ENCODE measurements at regions not wholly inside any gene's neighbourhood (a gene's known extent, or its start where the extent isn't known, plus 50 kb on each side); places are given as distances from the start of the nearest gene placed in this dataset.

DNA sequence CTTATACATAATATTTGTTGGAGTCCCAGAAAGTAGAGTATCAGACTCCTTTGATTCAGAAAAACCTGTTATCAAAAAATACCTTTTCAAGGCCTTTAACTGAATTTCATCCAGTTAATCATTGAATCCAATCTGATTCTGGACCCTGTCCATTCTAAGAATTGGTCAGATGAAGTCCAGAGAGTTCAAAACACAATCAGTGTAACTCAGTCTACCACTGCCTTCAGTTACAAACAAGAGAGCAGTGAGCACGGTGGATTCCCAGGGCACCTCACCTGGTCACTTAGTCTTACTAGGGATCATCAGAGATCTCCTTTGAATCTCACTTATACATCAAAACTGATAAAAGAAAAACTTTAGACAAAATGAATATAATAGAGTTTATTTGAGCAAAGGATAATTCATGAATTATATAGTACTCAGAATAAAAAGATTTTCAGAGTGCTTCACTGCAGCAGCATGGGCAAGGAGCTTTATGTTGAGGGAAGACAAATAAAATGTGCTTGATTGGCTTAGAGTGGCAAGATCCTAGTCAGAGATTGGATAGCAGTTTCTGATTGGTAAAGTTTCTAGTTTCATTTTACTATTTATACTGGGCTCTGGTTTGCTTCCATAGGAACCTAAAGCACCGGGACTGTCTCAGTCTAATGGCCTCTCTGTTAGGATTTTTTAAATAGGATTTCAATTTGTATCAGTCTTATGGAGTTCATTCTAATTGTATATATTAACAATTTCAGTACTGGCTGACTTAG lies 474.9 kb upstream of the GOLIM4 start:
- H3K4me3 ChIP-seq (ENCODE audit: insufficient read depth, low read depth, low read length), result no peak overlapping the region
- H3K36me3 ChIP-seq (ENCODE audit: insufficient read depth, low read length), result no peaks in the 10 kb centered on the region
- no peak for FAIRE-seq
- no peak overlapping the region for H3K27ac ChIP-seq (ENCODE audit: low read depth, low read length)
- no peaks in the 10 kb centered on the region for H3K27me3 ChIP-seq (ENCODE audit: insufficient read depth, low read length)
- Mint-ChIP-seq H3K27me3 (ENCODE audit: low read depth, unreplicated experiment) (no peaks in the 10 kb centered on the region), H3K9me3 (ENCODE audit: unreplicated experiment) (no peaks in the 10 kb centered on the region), H3K36me3 (ENCODE audit: low read depth, unreplicated experiment) (no peaks in the 10 kb centered on the region), H3K27ac (ENCODE audit: unreplicated experiment) (no peak overlapping the region), H3K4me1 (ENCODE audit: low read depth, unreplicated experiment) (no peaks in the 10 kb centered on the region), H3K4me3 (ENCODE audit: unreplicated experiment) (no peak overlapping the region)
- H3K4me2 ChIP-seq (ENCODE audit: low read length), result no peak overlapping the region
- H3K4me1 ChIP-seq (ENCODE audit: insufficient read depth, low read length), result no peaks in the 10 kb centered on the region
- TF ChIP-seq, protein P1, sequence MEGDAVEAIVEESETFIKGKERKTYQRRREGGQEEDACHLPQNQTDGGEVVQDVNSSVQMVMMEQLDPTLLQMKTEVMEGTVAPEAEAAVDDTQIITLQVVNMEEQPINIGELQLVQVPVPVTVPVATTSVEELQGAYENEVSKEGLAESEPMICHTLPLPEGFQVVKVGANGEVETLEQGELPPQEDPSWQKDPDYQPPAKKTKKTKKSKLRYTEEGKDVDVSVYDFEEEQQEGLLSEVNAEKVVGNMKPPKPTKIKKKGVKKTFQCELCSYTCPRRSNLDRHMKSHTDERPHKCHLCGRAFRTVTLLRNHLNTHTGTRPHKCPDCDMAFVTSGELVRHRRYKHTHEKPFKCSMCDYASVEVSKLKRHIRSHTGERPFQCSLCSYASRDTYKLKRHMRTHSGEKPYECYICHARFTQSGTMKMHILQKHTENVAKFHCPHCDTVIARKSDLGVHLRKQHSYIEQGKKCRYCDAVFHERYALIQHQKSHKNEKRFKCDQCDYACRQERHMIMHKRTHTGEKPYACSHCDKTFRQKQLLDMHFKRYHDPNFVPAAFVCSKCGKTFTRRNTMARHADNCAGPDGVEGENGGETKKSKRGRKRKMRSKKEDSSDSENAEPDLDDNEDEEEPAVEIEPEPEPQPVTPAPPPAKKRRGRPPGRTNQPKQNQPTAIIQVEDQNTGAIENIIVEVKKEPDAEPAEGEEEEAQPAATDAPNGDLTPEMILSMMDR (IDR thresholded peaks at IDR 0.05; ENCODE audit: insufficient read depth, low read depth, low read length), result no peak
- TF ChIP-seq EZH2 (IDR thresholded peaks at IDR 0.05; ENCODE audit: insufficient read depth, low read length), result no peak
- no peaks in the 10 kb centered on the region for H3K9me3 ChIP-seq (ENCODE audit: insufficient read depth, low read depth, low read length)
- no peaks in the 10 kb centered on the region for H3K79me2 ChIP-seq (ENCODE audit: insufficient read depth, low read length)
- H2AFZ ChIP-seq (ENCODE audit: low read depth, low read length), result no peak overlapping the region
- H3K9ac ChIP-seq (ENCODE audit: low read length), result no peak overlapping the region
- DNase-seq (ENCODE audit: low read depth), result no peak
- H4K20me1 ChIP-seq (ENCODE audit: insufficient read depth, low read length), result no peaks in the 10 kb centered on the region

DNA sequence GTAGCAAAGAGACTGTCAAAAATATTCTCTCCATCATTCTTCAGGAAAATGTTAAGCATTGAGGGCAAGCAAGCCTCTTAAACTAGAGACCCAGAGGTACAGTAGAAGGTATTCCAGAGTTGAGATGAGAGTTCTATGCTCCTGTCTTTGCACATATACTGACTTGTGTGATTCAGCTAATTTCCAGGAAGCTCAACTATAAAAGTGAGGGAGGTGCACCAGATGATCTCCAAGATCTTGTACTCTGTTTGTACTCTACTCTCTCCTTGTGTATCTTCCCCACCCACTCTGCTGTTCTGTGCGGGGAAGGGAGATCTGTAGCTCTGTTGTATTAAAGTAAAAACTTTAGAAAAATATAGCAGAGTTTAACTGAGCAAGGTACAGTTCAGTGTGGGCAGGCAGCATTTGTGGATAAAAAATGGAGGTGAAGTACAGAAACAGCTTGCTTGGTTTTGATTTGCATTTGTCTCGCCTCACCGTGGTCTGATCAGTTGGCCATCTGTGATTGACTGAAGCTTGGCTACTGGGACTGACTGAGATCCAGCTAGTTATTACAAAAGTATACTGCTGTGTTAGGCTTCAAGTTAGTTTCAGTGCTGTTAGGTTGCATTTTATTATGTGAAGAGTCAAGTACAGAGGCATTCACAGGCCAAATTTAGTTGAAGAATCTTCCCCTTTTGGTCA lies 463.1 kb upstream of the GOLIM4 start:
- no peaks in the 10 kb centered on the region for H3K36me3 Mint-ChIP-seq (ENCODE audit: low read depth, unreplicated experiment)
- H3K9me3 ChIP-seq (ENCODE audit: insufficient read depth, low read depth, low read length), result no peaks in the 10 kb centered on the region
- H3K36me3 ChIP-seq (ENCODE audit: insufficient read depth, low read length), result no peaks in the 10 kb centered on the region
- no peaks in the 10 kb centered on the region for H3K4me1 Mint-ChIP-seq (ENCODE audit: low read depth, unreplicated experiment)
- no peak overlapping the region for H3K4me2 ChIP-seq (ENCODE audit: low read length)
- no peak overlapping the region for H2AFZ ChIP-seq (ENCODE audit: low read depth, low read length)
- H3K27ac Mint-ChIP-seq (ENCODE audit: unreplicated experiment), result no peak overlapping the region
- H3K27me3 Mint-ChIP-seq (ENCODE audit: low read depth, unreplicated experiment), result no peaks in the 10 kb centered on the region
- H3K79me2 ChIP-seq (ENCODE audit: insufficient read depth, low read length), result no peaks in the 10 kb centered on the region
- FAIRE-seq (no peak), DNase-seq (ENCODE audit: low read depth) (no peak)
- no peak overlapping the region for H3K4me3 ChIP-seq (ENCODE audit: insufficient read depth, low read depth, low read length)
- no peaks in the 10 kb centered on the region for H3K4me1 ChIP-seq (ENCODE audit: insufficient read depth, low read length)
- H3K9ac ChIP-seq (ENCODE audit: low read length), result no peak overlapping the region
- no peak overlapping the region for H3K27ac ChIP-seq (ENCODE audit: low read depth, low read length)
- H4K20me1 ChIP-seq (ENCODE audit: insufficient read depth, low read length), result no peaks in the 10 kb centered on the region
- no peaks in the 10 kb centered on the region for H3K27me3 ChIP-seq (ENCODE audit: insufficient read depth, low read length)
- no peaks in the 10 kb centered on the region for H3K9me3 Mint-ChIP-seq (ENCODE audit: unreplicated experiment)
- TF ChIP-seq, protein P1 (IDR thresholded peaks at IDR 0.05; ENCODE audit: insufficient read depth, low read depth, low read length), result no peak
- TF ChIP-seq EZH2 (IDR thresholded peaks at IDR 0.05; ENCODE audit: insufficient read depth, low read length), result no peak
- no peak overlapping the region for H3K4me3 Mint-ChIP-seq (ENCODE audit: unreplicated experiment)

DNA sequence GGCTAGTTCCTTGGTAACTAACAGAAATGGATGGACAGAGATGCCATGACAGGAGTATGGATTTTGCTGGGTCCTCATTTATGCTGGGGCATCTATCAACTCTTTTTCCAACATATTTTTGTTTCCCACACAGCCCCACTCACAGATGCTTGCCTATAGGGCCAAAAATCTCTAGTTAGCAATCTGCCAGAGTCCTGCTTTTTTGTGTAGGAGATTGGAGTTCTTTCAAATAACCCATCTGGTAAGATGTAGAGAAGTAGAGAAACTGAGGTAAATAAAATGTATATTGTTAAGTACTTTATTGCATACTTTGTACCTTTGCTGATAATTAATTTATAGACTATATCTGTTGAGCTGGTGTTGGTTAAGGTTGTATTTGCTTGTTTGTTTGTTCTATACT lies 456.5 kb upstream of the GOLIM4 start:
- FAIRE-seq (no peak), DNase-seq (ENCODE audit: low read depth) (no peak)
- Histone ChIP-seq H3K4me1 (ENCODE audit: insufficient read depth, low read length) (no peaks in the 10 kb centered on the region), H3K9me3 (ENCODE audit: insufficient read depth, low read depth, low read length) (no peaks in the 10 kb centered on the region), H3K36me3 (ENCODE audit: insufficient read depth, low read length) (no peaks in the 10 kb centered on the region), H3K27ac (ENCODE audit: low read depth, low read length) (no peak overlapping the region), H2AFZ (ENCODE audit: low read depth, low read length) (no peak overlapping the region), H3K4me3 (ENCODE audit: insufficient read depth, low read depth, low read length) (no peak overlapping the region), H3K9ac (ENCODE audit: low read length) (no peak overlapping the region), H3K79me2 (ENCODE audit: insufficient read depth, low read length) (no peaks in the 10 kb centered on the region), H3K4me2 (ENCODE audit: low read length) (no peak overlapping the region), H3K27me3 (ENCODE audit: insufficient read depth, low read length) (no peaks in the 10 kb centered on the region), H4K20me1 (ENCODE audit: insufficient read depth, low read length) (no peaks in the 10 kb centered on the region)
- TF ChIP-seq, protein P1 (IDR thresholded peaks at IDR 0.05; ENCODE audit: insufficient read depth, low read depth, low read length), result no peak
- no peak for TF ChIP-seq EZH2 (IDR thresholded peaks at IDR 0.05; ENCODE audit: insufficient read depth, low read length)
- H3K4me3 Mint-ChIP-seq (ENCODE audit: unreplicated experiment), result no peak overlapping the region
- no peaks in the 10 kb centered on the region for H3K9me3 Mint-ChIP-seq (ENCODE audit: unreplicated experiment)
- H3K36me3 Mint-ChIP-seq (ENCODE audit: low read depth, unreplicated experiment), result no peaks in the 10 kb centered on the region
- peaks cover 2% of the 10 kb centered on the region for H3K27me3 Mint-ChIP-seq (ENCODE audit: low read depth, unreplicated experiment)
- H3K4me1 Mint-ChIP-seq (ENCODE audit: low read depth, unreplicated experiment), result no peaks in the 10 kb centered on the region
- no peak overlapping the region for H3K27ac Mint-ChIP-seq (ENCODE audit: unreplicated experiment)
